GM12878 (cell line): ENCODE measurements at regions not wholly inside any gene's neighbourhood (a gene's known extent, or its start where the extent isn't known, plus 50 kb on each side); places are given as distances from the start of the nearest gene placed in this dataset.

Experiments
- ATAC-seq: fragments of 200-7000 bp; cut with Tn5 transposase; 3 replicates; pipeline ENCODE4 v1.9.1; 2020; ENCODE audit warnings: mild to moderate bottlenecking, moderate library complexity
- BruUV-seq: library from RNA; stranded (reverse); fragments of 400-500 nt; replicated peaks from 2 replicates; lab custom pipeline; 2021; lab: Mats Ljungman, UMichigan
- CTCF ChIA-PET: fragments of 300-600 bp; sonication (Branson Sonifier 250); formaldehyde crosslinking; extraction: SDS; loops from one replicate; lab custom pipeline; 2021; ENCODE audit warnings: inconsistent platforms; lab: Yijun Ruan, JAX
- POLR2A ChIA-PET: fragments of 350-600 bp; formaldehyde crosslinking; extraction: SDS; loops from one replicate; lab custom pipeline; 2021; ENCODE audit warnings: inconsistent platforms; lab: Charles Lee
- RAD21 ChIA-PET: fragments of 300-600 bp; sonication (Branson Sonifier 250); formaldehyde crosslinking; loops from one replicate; lab custom pipeline; 2023; ENCODE audit warnings: antibody characterized with exemption; ENCODE audit not compliant: unreplicated experiment; lab: Charles Lee
- SMC1A ChIA-PET: fragments of 300-600 bp; sonication (Branson Sonifier 250); formaldehyde crosslinking; loops from one replicate; lab custom pipeline; 2023; ENCODE audit not compliant: unreplicated experiment, uncharacterized antibody; lab: Charles Lee
- DNase-seq: peaks from one replicate; pipeline ENCODE4 v3.0.0-alpha.2; 2011; ENCODE audit warnings: low read depth, low spot score
- FAIRE-seq: peaks from 3 replicates; lab custom pipeline; 2011; peaks lifted over from hg19 to GRCh38; lab: Jason Lieb, UNC
- H2AFZ ChIP-seq: 2 replicates; pipeline ENCODE4 v1.6.0; 2011; ENCODE audit warnings: low read depth, low read length, control low read depth; ENCODE audit not compliant: control insufficient read depth
- H3K27ac ChIP-seq: 2 replicates; pipeline ENCODE4 v1.5.1; 2011; ENCODE audit warnings: control low read depth; ENCODE audit not compliant: control insufficient read depth, insufficient read depth
- H3K27me3 ChIP-seq, 2 experiments: replicated peaks in 1 of 2; 2 replicates each; pipeline versions ENCODE4 v1.6.0 to v1.6.1; 2011; ENCODE audit warnings: low read length in 1 of 2; ENCODE audit not compliant: control insufficient read depth in 2 of 2, insufficient read depth in 2 of 2
- H3K36me3 ChIP-seq, 2 experiments: 2 replicates each; pipeline ENCODE4 v1.5.1; 2011; ENCODE audit warnings: low read length in 1 of 2; ENCODE audit not compliant: control insufficient read depth in 2 of 2, insufficient read depth in 2 of 2
- H3K4me1 ChIP-seq: 2 replicates; pipeline ENCODE4 v1.6.1; 2011; ENCODE audit warnings: mild to moderate bottlenecking, low read length, moderate library complexity, mixed read lengths; ENCODE audit not compliant: control insufficient read depth, insufficient read depth
- H3K4me2 ChIP-seq: 2 replicates; pipeline ENCODE4 v1.6.0; 2011; ENCODE audit warnings: control low read depth; ENCODE audit not compliant: control insufficient read depth, insufficient read depth
- H3K4me3 ChIP-seq: fragments of 200-600 bp; sonication (generic); 2 replicates; pipeline ENCODE4 v1.5.1; 2016
- H3K79me2 ChIP-seq: 2 replicates; pipeline ENCODE4 v1.6.0; 2011; ENCODE audit warnings: low read length; ENCODE audit not compliant: control insufficient read depth, insufficient read depth
- H3K9ac ChIP-seq: 2 replicates; pipeline ENCODE4 v1.8.0; 2011; ENCODE audit warnings: low read length, control low read depth, mixed read lengths; ENCODE audit not compliant: control insufficient read depth, insufficient read depth
- H3K9me3 ChIP-seq: replicated peaks from 3 replicates; pipeline ENCODE4 v1.5.1; 2011; ENCODE audit warnings: mild to moderate bottlenecking, low read length; ENCODE audit not compliant: control insufficient read depth, insufficient read depth
- H4K20me1 ChIP-seq: 2 replicates; pipeline ENCODE4 v1.6.0; 2011; ENCODE audit not compliant: control insufficient read depth, insufficient read depth
- ASH2L ChIP-seq: fragments of 300-600, 200-600 bp; sonication (generic); IDR thresholded peaks from 2 replicates; pipeline ENCODE4 v1.6.1; 2017; ENCODE audit warnings: low read depth, mild to moderate bottlenecking, borderline replicate concordance
- HDGF ChIP-seq: fragments of 450-650 bp; IDR thresholded peaks from 2 replicates; pipeline ENCODE4 v1.6.1; 2016; ENCODE audit warnings: antibody characterized with exemption
- MEF2A ChIP-seq: IDR thresholded peaks from 2 replicates; pipeline ENCODE4 v1.6.1; 2011; ENCODE audit warnings: low read depth, mild to moderate bottlenecking, low read length, moderate library complexity; ENCODE audit not compliant: insufficient read depth
- MEF2B ChIP-seq: fragments of 450-650 bp; IDR thresholded peaks from 2 replicates; pipeline ENCODE4 v1.6.1; 2018; ENCODE audit warnings: mild to moderate bottlenecking, moderate library complexity; ENCODE audit not compliant: partially characterized antibody, poor library complexity, severe bottlenecking
- NR2C2 ChIP-seq: IDR thresholded peaks from 2 replicates; pipeline ENCODE4 v1.6.1; 2011; ENCODE audit warnings: borderline replicate concordance, low read depth; ENCODE audit not compliant: control insufficient read depth, insufficient read length
- RAD21 ChIP-seq: IDR thresholded peaks from 2 replicates; pipeline ENCODE4 v1.6.1; 2011; ENCODE audit warnings: mild to moderate bottlenecking, low read depth, low read length, moderate library complexity; ENCODE audit not compliant: insufficient read depth
- YY1 ChIP-seq: IDR thresholded peaks from 2 replicates; pipeline ENCODE4 v1.6.1; 2011; ENCODE audit warnings: low read depth, mild to moderate bottlenecking, low read length
- WGBS: methylation state at CpG from one replicate; pipeline ENCODE4 v1.1.6; 2016; ENCODE audit warnings: low lambda C conversion rate; ENCODE audit not compliant: insufficient replicate concordance, insufficient coverage; ENCODE audit errors: missing lambda C conversion rate; 5-methylcytosine and 5-hydroxymethylcytosine counted together
- in situ Hi-C: fragments of 300-500 bp; cut with MboI; formaldehyde crosslinking; loops from 9 replicates; pipeline ENCODE4 v1.14.3; 2018; ENCODE audit warnings: mixed read lengths
- intact Hi-C: fragments of 100-400 bp; cut with micrococcal nuclease; formaldehyde crosslinking; loops from one replicate; pipeline ENCODE4 v1.14.2; 2022; ENCODE audit not compliant: unreplicated experiment
- TF ChIP-seq, protein P1 (sequence below): fragments of 450-650 bp; IDR thresholded peaks from 2 replicates; pipeline ENCODE4 v1.6.1; 2018; ENCODE audit warnings: borderline replicate concordance, mild to moderate bottlenecking; ENCODE audit not compliant: partially characterized antibody
- TF ChIP-seq, protein P2 (sequence below): IDR thresholded peaks from 2 replicates; pipeline ENCODE4 v1.6.1; 2011; ENCODE audit warnings: borderline replicate concordance, low read depth, mild to moderate bottlenecking, moderate library complexity, mixed read lengths, low read length; ENCODE audit not compliant: insufficient read depth; ENCODE audit errors: extremely low read length
- TF ChIP-seq, protein P3 (sequence below): fragments of 450-650 bp; IDR thresholded peaks from 2 replicates; pipeline ENCODE4 v1.6.1; 2018; ENCODE audit warnings: mild to moderate bottlenecking, low read depth, moderate library complexity; ENCODE audit not compliant: partially characterized antibody

DNA sequence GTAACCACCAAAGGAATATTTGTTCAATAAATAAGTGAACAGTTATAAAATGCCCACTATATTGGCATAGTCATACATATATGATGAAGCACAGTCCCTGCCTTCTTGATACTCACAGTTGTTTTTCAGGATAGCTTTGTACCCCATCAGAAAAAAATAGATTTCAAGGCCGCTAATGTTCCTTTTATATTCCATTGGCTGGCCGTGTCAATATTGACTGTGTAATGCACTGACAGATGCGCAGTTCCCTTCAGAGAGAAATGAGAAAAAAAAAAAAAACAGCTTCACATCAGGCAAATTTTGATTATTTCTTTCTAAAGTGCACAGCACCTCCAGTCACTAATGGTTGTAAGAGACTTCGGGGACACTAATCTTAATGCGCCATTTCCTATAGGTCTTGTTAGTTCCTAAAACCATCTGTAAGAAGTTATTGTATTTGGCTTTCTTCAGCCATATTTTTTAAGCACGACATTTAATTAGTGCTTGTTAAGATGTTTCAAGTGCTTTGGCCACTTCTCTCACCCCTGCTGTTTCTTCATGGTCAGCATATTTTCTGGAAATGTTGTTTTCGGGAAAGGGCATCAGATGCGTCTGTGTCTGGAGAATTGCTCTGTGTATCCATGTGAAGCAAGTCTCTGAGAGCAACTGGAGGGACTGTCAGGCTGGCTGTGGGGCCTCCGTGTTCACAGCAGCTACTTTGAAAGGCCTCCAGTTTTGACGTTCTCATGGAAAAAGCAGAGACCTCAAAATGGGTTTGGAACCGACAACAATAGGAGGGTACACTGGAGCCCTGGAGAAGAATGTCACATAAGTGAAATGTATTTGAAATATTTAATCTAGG, 378.3 kb downstream of the MTX2 start:
- ChIA-PET SMC1A (interaction anchor here (0.8 to 2.1 kb wide), 5 partner anchors 32 to 507 kb away, joined by 3 to 7 read pairs (median 3); no protein-coding TSS in a partner anchor), CTCF (interaction anchor here (0.6 to 9.3 kb wide), 7 partner anchors 9 to 521 kb away, joined by 3 to 145 read pairs (median 5); no protein-coding TSS in a partner anchor), RAD21 (interaction anchor here (1.4 kb wide), 1 partner anchor 167 kb away, joined by 3 read pairs; no protein-coding TSS in a partner anchor), POLR2A (interaction anchor here (0.6 kb wide), 1 partner anchor 1010 kb away, joined by 4 read pairs; no protein-coding TSS in a partner anchor)
- no peak overlapping the region for H3K4me3 ChIP-seq
- H3K4me2 ChIP-seq: no peak overlapping the region
- peaks cover 3 to 4% of the 10 kb centered on the region in 2 experiments for H3K27me3 ChIP-seq
- no peaks in the 10 kb centered on the region for H4K20me1 ChIP-seq
- no peak overlapping the region for H3K27ac ChIP-seq
- intact Hi-C loops: no loop called here
- WGBS: 64% methylated on average over 11 of the region's 11 CpGs
- FAIRE-seq (no peak), ATAC-seq (no peak), DNase-seq (no peak)
- TF ChIP-seq YY1 (no peak), NR2C2 (no peak), RAD21 (no peak), MEF2B (no peak), MEF2A (no peak), HDGF (no peak), ASH2L (no peak)
- TF ChIP-seq, protein P1, sequence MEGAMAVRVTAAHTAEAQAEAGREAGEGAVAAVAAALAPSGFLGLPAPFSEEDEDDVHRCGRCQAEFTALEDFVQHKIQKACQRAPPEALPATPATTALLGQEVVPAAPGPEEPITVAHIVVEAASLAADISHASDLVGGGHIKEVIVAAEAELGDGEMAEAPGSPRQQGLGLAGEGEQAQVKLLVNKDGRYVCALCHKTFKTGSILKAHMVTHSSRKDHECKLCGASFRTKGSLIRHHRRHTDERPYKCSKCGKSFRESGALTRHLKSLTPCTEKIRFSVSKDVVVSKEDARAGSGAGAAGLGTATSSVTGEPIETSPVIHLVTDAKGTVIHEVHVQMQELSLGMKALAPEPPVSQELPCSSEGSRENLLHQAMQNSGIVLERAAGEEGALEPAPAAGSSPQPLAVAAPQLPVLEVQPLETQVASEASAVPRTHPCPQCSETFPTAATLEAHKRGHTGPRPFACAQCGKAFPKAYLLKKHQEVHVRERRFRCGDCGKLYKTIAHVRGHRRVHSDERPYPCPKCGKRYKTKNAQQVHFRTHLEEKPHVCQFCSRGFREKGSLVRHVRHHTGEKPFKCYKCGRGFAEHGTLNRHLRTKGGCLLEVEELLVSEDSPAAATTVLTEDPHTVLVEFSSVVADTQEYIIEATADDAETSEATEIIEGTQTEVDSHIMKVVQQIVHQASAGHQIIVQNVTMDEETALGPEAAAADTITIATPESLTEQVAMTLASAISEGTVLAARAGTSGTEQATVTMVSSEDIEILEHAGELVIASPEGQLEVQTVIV: no peak
- TF ChIP-seq, protein P2, sequence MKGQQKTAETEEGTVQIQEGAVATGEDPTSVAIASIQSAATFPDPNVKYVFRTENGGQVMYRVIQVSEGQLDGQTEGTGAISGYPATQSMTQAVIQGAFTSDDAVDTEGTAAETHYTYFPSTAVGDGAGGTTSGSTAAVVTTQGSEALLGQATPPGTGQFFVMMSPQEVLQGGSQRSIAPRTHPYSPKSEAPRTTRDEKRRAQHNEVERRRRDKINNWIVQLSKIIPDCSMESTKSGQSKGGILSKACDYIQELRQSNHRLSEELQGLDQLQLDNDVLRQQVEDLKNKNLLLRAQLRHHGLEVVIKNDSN: no peak
- TF ChIP-seq, protein P3, sequence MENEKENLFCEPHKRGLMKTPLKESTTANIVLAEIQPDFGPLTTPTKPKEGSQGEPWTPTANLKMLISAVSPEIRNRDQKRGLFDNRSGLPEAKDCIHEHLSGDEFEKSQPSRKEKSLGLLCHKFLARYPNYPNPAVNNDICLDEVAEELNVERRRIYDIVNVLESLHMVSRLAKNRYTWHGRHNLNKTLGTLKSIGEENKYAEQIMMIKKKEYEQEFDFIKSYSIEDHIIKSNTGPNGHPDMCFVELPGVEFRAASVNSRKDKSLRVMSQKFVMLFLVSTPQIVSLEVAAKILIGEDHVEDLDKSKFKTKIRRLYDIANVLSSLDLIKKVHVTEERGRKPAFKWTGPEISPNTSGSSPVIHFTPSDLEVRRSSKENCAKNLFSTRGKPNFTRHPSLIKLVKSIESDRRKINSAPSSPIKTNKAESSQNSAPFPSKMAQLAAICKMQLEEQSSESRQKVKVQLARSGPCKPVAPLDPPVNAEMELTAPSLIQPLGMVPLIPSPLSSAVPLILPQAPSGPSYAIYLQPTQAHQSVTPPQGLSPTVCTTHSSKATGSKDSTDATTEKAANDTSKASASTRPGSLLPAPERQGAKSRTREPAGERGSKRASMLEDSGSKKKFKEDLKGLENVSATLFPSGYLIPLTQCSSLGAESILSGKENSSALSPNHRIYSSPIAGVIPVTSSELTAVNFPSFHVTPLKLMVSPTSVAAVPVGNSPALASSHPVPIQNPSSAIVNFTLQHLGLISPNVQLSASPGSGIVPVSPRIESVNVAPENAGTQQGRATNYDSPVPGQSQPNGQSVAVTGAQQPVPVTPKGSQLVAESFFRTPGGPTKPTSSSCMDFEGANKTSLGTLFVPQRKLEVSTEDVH: no peak
- in situ Hi-C loops: no loop called here
- no TSS peak for BruUV-seq
- H3K36me3 ChIP-seq: no peaks in the 10 kb centered on the region
- H3K79me2 ChIP-seq: no peaks in the 10 kb centered on the region
- no peak overlapping the region for H2AFZ ChIP-seq
- no peaks in the 10 kb centered on the region for H3K4me1 ChIP-seq
- no peak overlapping the region for H3K9ac ChIP-seq
- no peaks in the 10 kb centered on the region for H3K9me3 ChIP-seq
